HepG2 (cell line): ENCODE measurements at regions not wholly inside any gene's neighbourhood (a gene's known extent, or its start where the extent isn't known, plus 50 kb on each side); places are given as distances from the start of the nearest gene placed in this dataset.

Experiments
- ATAC-seq: fragments of 200-7000 bp; cut with Tn5 transposase; 3 replicates; pipeline ENCODE4 v1.9.1; 2020; ENCODE audit warnings: mild to moderate bottlenecking, moderate library complexity
- BruUV-seq: library from RNA; stranded (reverse); fragments of 400-500 nt; replicated peaks from 2 replicates; lab custom pipeline; 2021; lab: Mats Ljungman, UMichigan
- CTCF ChIA-PET: fragments of 300-600 bp; formaldehyde crosslinking; extraction: SDS; loops from one replicate; lab custom pipeline; 2021; ENCODE audit warnings: low total read pairs, inconsistent platforms, low intra/inter-chr PET ratio; lab: Yijun Ruan, JAX
- POLR2A ChIA-PET: fragments of 350-600 bp; sonication (Branson Sonifier 250); formaldehyde crosslinking; loops from one replicate; lab custom pipeline; 2020; ENCODE audit warnings: antibody characterized with exemption, inconsistent platforms; lab: Yijun Ruan, JAX
- DNase-seq: peaks from one replicate; pipeline ENCODE4 v3.0.0-alpha.2; 2015; ENCODE audit warnings: low spot score
- FAIRE-seq: peaks from 3 replicates; lab custom pipeline; 2011; peaks lifted over from hg19 to GRCh38; lab: Jason Lieb, UNC
- H2AFZ ChIP-seq: one replicate; pipeline ENCODE4 v1.6.1; 2011; ENCODE audit warnings: low read length, inconsistent platforms
- H3K27ac ChIP-seq: fragments of 300-600 bp; 3 replicates; pipeline ENCODE4 v1.8.0; 2011; ENCODE audit warnings: mixed run types, mild to moderate bottlenecking, mixed read lengths, low read length, inconsistent platforms; ENCODE audit not compliant: insufficient read depth; ENCODE audit errors: extremely low read length
- H3K27me3 ChIP-seq, 2 experiments: fragments of 200-600 bp in 1 of 2; 2 replicates in 1 of 2; 3 replicates in 1 of 2; pipeline versions ENCODE4 v1.6.0 to v1.8.0; 2011; ENCODE audit warnings: low read length in 2 of 2, mild to moderate bottlenecking in 2 of 2, moderate library complexity in 2 of 2, inconsistent platforms in 1 of 2; ENCODE audit not compliant: insufficient read depth in 2 of 2, control insufficient read depth in 1 of 2
- H3K36me3 ChIP-seq, 2 experiments: fragments of 200-600 bp in 1 of 2; replicated peaks in 1 of 2; 2 replicates in 1 of 2; 3 replicates in 1 of 2; pipeline versions ENCODE4 v1.5.1 to v1.8.0; 2011; ENCODE audit warnings: low read length in 2 of 2, inconsistent platforms in 1 of 2; ENCODE audit not compliant: insufficient read depth in 2 of 2, control insufficient read depth in 1 of 2
- H3K4me1 ChIP-seq: 2 replicates; pipeline ENCODE4 v1.5.1; 2012; ENCODE audit warnings: low read length, inconsistent platforms; ENCODE audit not compliant: insufficient read depth
- H3K4me2 ChIP-seq: 2 replicates; pipeline ENCODE4 v1.6.0; 2011; ENCODE audit warnings: low read depth, low read length, inconsistent platforms
- H3K4me3 ChIP-seq, 3 experiments: fragments of 200-600 bp in 1 of 3; sonication (generic), shearing (Covaris generic) in 1 of 3; replicated peaks in 1 of 3; 2 replicates each; pipeline ENCODE4 v1.5.1; 2011 to 2016; ENCODE audit warnings: low read length in 3 of 3, inconsistent platforms in 2 of 3, low read depth in 2 of 3, mild to moderate bottlenecking in 2 of 3, control low read depth in 1 of 3, mixed read lengths in 1 of 3; ENCODE audit not compliant: insufficient read depth in 1 of 3
- H3K79me2 ChIP-seq: one replicate; pipeline ENCODE4 v1.6.1; 2011; ENCODE audit warnings: low read length, inconsistent platforms; ENCODE audit not compliant: insufficient read depth
- H3K9ac ChIP-seq: 2 replicates; pipeline ENCODE4 v1.6.0; 2011; ENCODE audit warnings: mild to moderate bottlenecking, low read depth, low read length, inconsistent platforms; ENCODE audit not compliant: insufficient read depth
- H3K9me3 ChIP-seq: 2 replicates; pipeline ENCODE4 v1.5.1; 2012; ENCODE audit warnings: mild to moderate bottlenecking, low read length
- H4K20me1 ChIP-seq: 2 replicates; pipeline ENCODE4 v1.6.0; 2011; ENCODE audit warnings: inconsistent platforms, mild to moderate bottlenecking, low read length, moderate library complexity; ENCODE audit not compliant: insufficient read depth
- ATF3 ChIP-seq: sonication (generic); formaldehyde crosslinking; IDR thresholded peaks from 2 replicates; pipeline ENCODE4 v1.4.0; 2020; ENCODE audit warnings: missing genetic modification reagents
- ATF5 ChIP-seq: sonication (generic); formaldehyde crosslinking; IDR thresholded peaks from 2 replicates; pipeline ENCODE4 v1.4.0; 2020; ENCODE audit warnings: mild to moderate bottlenecking, low read depth, missing genetic modification reagents
- GABPB1 ChIP-seq: IDR thresholded peaks from 2 replicates; pipeline ENCODE4 v1.6.1; 2016; ENCODE audit warnings: mild to moderate bottlenecking, missing genetic modification reagents, moderate library complexity, missing compliant biosample characterization
- GFI1 ChIP-seq: sonication (generic); formaldehyde crosslinking; IDR thresholded peaks from 2 replicates; pipeline ENCODE4 v1.5.0; 2020; ENCODE audit warnings: missing genetic modification reagents, mild to moderate bottlenecking, borderline replicate concordance
- HNF4G ChIP-seq, 2 experiments: sonication (generic) in 1 of 2; formaldehyde crosslinking in 1 of 2; IDR thresholded peaks; 2 replicates each; pipeline versions ENCODE4 v1.4.0 to v1.6.1; 2011 to 2020; ENCODE audit warnings: borderline replicate concordance in 2 of 2, low read depth in 2 of 2, mild to moderate bottlenecking in 2 of 2, low read length in 1 of 2, missing genetic modification reagents in 1 of 2, moderate library complexity in 1 of 2
- NR2C2 ChIP-seq: sonication (generic); formaldehyde crosslinking; IDR thresholded peaks from 2 replicates; pipeline ENCODE4 v1.4.0; 2020; ENCODE audit warnings: missing genetic modification reagents, mild to moderate bottlenecking, moderate library complexity, borderline replicate concordance
- PBX2 ChIP-seq: IDR thresholded peaks from 2 replicates; pipeline ENCODE4 v1.6.1; 2016; ENCODE audit warnings: control low read depth
- RAD51 ChIP-seq: fragments of 450-650 bp; IDR thresholded peaks from 2 replicates; pipeline ENCODE4 v1.6.1; 2016; ENCODE audit warnings: borderline replicate concordance
- SOX5 ChIP-seq: IDR thresholded peaks from 2 replicates; pipeline ENCODE4 v1.6.1; 2016; ENCODE audit warnings: borderline replicate concordance
- ZBTB10 ChIP-seq: sonication (generic); formaldehyde crosslinking; IDR thresholded peaks from 2 replicates; pipeline ENCODE4 v1.4.0; 2020; ENCODE audit warnings: missing genetic modification reagents, borderline replicate concordance
- ZMYM4 ChIP-seq: sonication (generic); formaldehyde crosslinking; IDR thresholded peaks from 2 replicates; pipeline ENCODE4 v1.8.1; 2023; ENCODE audit warnings: mild to moderate bottlenecking, missing genetic modification reagents
- ZNF264 ChIP-seq: sonication (generic); formaldehyde crosslinking; IDR thresholded peaks from 2 replicates; pipeline ENCODE4 v1.4.0; 2020; ENCODE audit warnings: missing genetic modification reagents
- ZNF296 ChIP-seq: sonication (generic); formaldehyde crosslinking; conservative IDR thresholded peaks from 2 replicates; pipeline ENCODE4 v1.5.0; 2020; ENCODE audit warnings: mild to moderate bottlenecking, missing genetic modification reagents
- ZNF530 ChIP-seq: sonication (generic); formaldehyde crosslinking; IDR thresholded peaks from 2 replicates; pipeline ENCODE4 v1.5.0; 2020; ENCODE audit warnings: low read depth, mild to moderate bottlenecking, missing genetic modification reagents
- ZNF770 ChIP-seq: sonication (generic); formaldehyde crosslinking; IDR thresholded peaks from 2 replicates; pipeline ENCODE4 v1.5.0; 2020; ENCODE audit warnings: mild to moderate bottlenecking, missing genetic modification reagents
- ZNF777 ChIP-seq: sonication (generic); formaldehyde crosslinking; IDR thresholded peaks from 2 replicates; pipeline ENCODE4 v1.4.0; 2020; ENCODE audit warnings: missing genetic modification reagents
- WGBS: methylation state at CpG from one replicate; pipeline ENCODE4 v1.1.6; 2017; ENCODE audit warnings: low lambda C conversion rate; 5-methylcytosine and 5-hydroxymethylcytosine counted together
- in situ Hi-C: cut with HindIII; loops from 2 replicates; pipeline ENCODE4 v1.10.0; 2017; ENCODE audit warnings: low pct_unique_long_range_greater_than_20kb; ENCODE audit not compliant: extremely low pct_ligation_motif_present
- intact Hi-C: fragments of 100-400 bp; cut with micrococcal nuclease; formaldehyde crosslinking; loops from one replicate; pipeline ENCODE4 v1.10.0; 2022; ENCODE audit not compliant: unreplicated experiment

GRCh38 chr10:113425541-113425951 lies 127.3 kb upstream of the HABP2 start:
- Histone ChIP-seq H3K79me2 (no peaks in the 10 kb centered on the region), H3K4me2 (no peak overlapping the region), H3K27me3 (0 out of 5 replicates have a peak, but pooled peaks cover 0 to 4% of the 10 kb centered on the region in 2 experiments), H3K27ac (no peak overlapping the region), H4K20me1 (no peaks in the 10 kb centered on the region), H3K4me1 (no peaks in the 10 kb centered on the region), H3K9ac (no peak overlapping the region), H3K4me3 (no peak overlapping the region), H2AFZ (no peak overlapping the region), H3K36me3 (no peaks in the 10 kb centered on the region), H3K9me3 (no peaks in the 10 kb centered on the region)
- ChIA-PET POLR2A (no interaction called here), CTCF (no interaction called here)
- no TSS peak for BruUV-seq
- in situ Hi-C loops (no loop called here), intact Hi-C loops (no loop called here)
- FAIRE-seq, result no peak
- DNase-seq, result no peak
- ATAC-seq, result no peak
- WGBS, result 51% methylated on average over 7 of the region's 7 CpGs
- TF ChIP-seq ZNF770, result no peak
- TF ChIP-seq ZMYM4 (CRISPR knock-in tag), result no peak
- TF ChIP-seq ATF5 (CRISPR knock-in tag), result no peak
- TF ChIP-seq GFI1, result no peak
- no peak for TF ChIP-seq HNF4G (IDR thresholded peaks at IDR 0.05; ENCODE audit: borderline replicate concordance, low read depth, low read length)
- TF ChIP-seq HNF4G (CRISPR knock-in tag; IDR thresholded peaks at IDR 0.05; ENCODE audit: borderline replicate concordance, low read depth), result no peak
- TF ChIP-seq ZBTB10 (CRISPR knock-in tag), result no peak
- no peak for TF ChIP-seq SOX5 (CRISPR knock-in tag)
- TF ChIP-seq ATF3 (CRISPR knock-in tag), result no peak
- no peak for TF ChIP-seq GABPB1 (CRISPR knock-in tag)
- no peak for TF ChIP-seq ZNF264
- no peak for TF ChIP-seq RAD51
- TF ChIP-seq ZNF530 (CRISPR knock-in tag), result no peak
- no peak for TF ChIP-seq ZNF777 (CRISPR knock-in tag)
- TF ChIP-seq PBX2, result no peak
- TF ChIP-seq NR2C2 (CRISPR knock-in tag), result no peak
- TF ChIP-seq ZNF296 (CRISPR knock-in tag), result no peak
